Panc1 (cell line): ENCODE measurements at regions not wholly inside any gene's neighbourhood (a gene's known extent, or its start where the extent isn't known, plus 50 kb on each side); places are given as distances from the start of the nearest gene placed in this dataset.

Source experiments
- ATAC-seq: fragments of 200-7000 bp; cut with Tn5 transposase; 2 replicates; pipeline ENCODE4 v1.9.1; 2020; ENCODE audit warnings: mild to moderate bottlenecking, moderate library complexity
- BruUV-seq: library from RNA; stranded (reverse); fragments of 400-500 nt; replicated peaks from 2 replicates; lab custom pipeline; 2021; lab: Mats Ljungman, UMichigan
- CTCF ChIA-PET: fragments of 300-600 bp; sonication (Branson Sonifier 250); formaldehyde crosslinking; loops from one replicate; lab custom pipeline; 2022; ENCODE audit warnings: antibody characterized with exemption; lab: Charles Lee
- POLR2A ChIA-PET: fragments of 300-600 bp; sonication (Branson Sonifier 250); formaldehyde crosslinking; loops from one replicate; lab custom pipeline; 2022; ENCODE audit warnings: antibody characterized with exemption; lab: Charles Lee
- DNase-seq: peaks from one replicate; pipeline ENCODE4 v3.0.0-alpha.2; 2010; ENCODE audit warnings: low read depth, low spot score
- H3K27ac ChIP-seq: 2 replicates; pipeline ENCODE4 v1.5.1; 2011; ENCODE audit warnings: mild to moderate bottlenecking, low read length, inconsistent platforms
- H3K27me3 ChIP-seq: fragments of 200-500 bp; sonication (Bioruptor generic); 2 replicates; pipeline ENCODE4 v1.6.0; 2014; ENCODE audit warnings: low read length, inconsistent platforms; ENCODE audit not compliant: control insufficient read depth, insufficient read depth
- H3K36me3 ChIP-seq: fragments of 200-500 bp; sonication (Bioruptor generic); 2 replicates; pipeline ENCODE4 v1.5.1; 2014; ENCODE audit warnings: inconsistent platforms, mild to moderate bottlenecking, low read length, moderate library complexity; ENCODE audit not compliant: control insufficient read depth, insufficient read depth
- H3K4me1 ChIP-seq: 2 replicates; pipeline ENCODE4 v1.5.1; 2011; ENCODE audit warnings: inconsistent platforms, mild to moderate bottlenecking, low read length, moderate library complexity; ENCODE audit not compliant: control insufficient read depth, insufficient read depth
- H3K4me3 ChIP-seq, 2 experiments: 2 replicates each; pipeline ENCODE4 v1.5.1; 2011 to 2012; ENCODE audit warnings: low read depth in 2 of 2, low read length in 2 of 2, mild to moderate bottlenecking in 2 of 2, inconsistent platforms in 1 of 2, moderate library complexity in 1 of 2
- H3K9me3 ChIP-seq: fragments of 200-500 bp; sonication (Bioruptor generic); 2 replicates; pipeline ENCODE4 v1.5.1; 2014; ENCODE audit warnings: low read depth, mild to moderate bottlenecking, inconsistent platforms, low read length, moderate library complexity; ENCODE audit not compliant: control insufficient read depth, insufficient read depth
- CTCF ChIP-seq: fragments of 450-650 bp; IDR thresholded peaks from 2 replicates; pipeline ENCODE4 v1.5.1; 2017; ENCODE audit warnings: mild to moderate bottlenecking
- POLR2AphosphoS5 ChIP-seq: IDR thresholded peaks from 2 replicates; pipeline ENCODE4 v1.6.1; 2012; ENCODE audit warnings: mild to moderate bottlenecking, low read depth, low read length, moderate library complexity
- REST ChIP-seq, 2 experiments: IDR thresholded peaks; 2 replicates each; pipeline ENCODE4 v1.6.1; 2011 to 2012; ENCODE audit warnings: low read depth in 2 of 2, control low read depth in 1 of 2, low read length in 1 of 2, mild to moderate bottlenecking in 1 of 2, moderate library complexity in 1 of 2; ENCODE audit not compliant: insufficient read depth in 1 of 2
- SIN3A ChIP-seq: IDR thresholded peaks from 2 replicates; pipeline ENCODE4 v1.6.1; 2012; ENCODE audit warnings: low read depth, mild to moderate bottlenecking, low read length, moderate library complexity, borderline replicate concordance; ENCODE audit not compliant: insufficient read depth
- TCF7L2 ChIP-seq: IDR thresholded peaks from 2 replicates; pipeline ENCODE4 v1.6.1; 2011; ENCODE audit warnings: mild to moderate bottlenecking, low read depth, low read length, inconsistent platforms
- in situ Hi-C: cut with HindIII; loops from 2 replicates; pipeline ENCODE4 v1.10.0; 2016; ENCODE audit warnings: low sequenced_read_pairs, low pct_unique_long_range_greater_than_20kb
- intact Hi-C: fragments of 100-400 bp; cut with micrococcal nuclease; formaldehyde crosslinking; loops from one replicate; pipeline ENCODE4 v1.10.0; 2022; ENCODE audit not compliant: unreplicated experiment

- Histone ChIP-seq H3K27me3 (no peaks in the 10 kb centered on the region), H3K36me3 (no peaks in the 10 kb centered on the region), H3K4me1 (no peaks in the 10 kb centered on the region), H3K27ac (no peak overlapping the region), H3K4me3 (no peak overlapping the region), H3K9me3 (no peaks in the 10 kb centered on the region)
- DNase-seq (no peak), ATAC-seq (no peak)
- in situ Hi-C loops: no loop called here
- TF ChIP-seq CTCF: no peak
- TF ChIP-seq TCF7L2: no peak
- TF ChIP-seq REST (IDR thresholded peaks at IDR 0.05; ENCODE audit: insufficient read depth in 1 of 2, low read depth in 2 of 2, low read length in 1 of 2): no peak
- TF ChIP-seq SIN3A: no peak
- TF ChIP-seq POLR2AphosphoS5: no peak
- ChIA-PET CTCF (no interaction called here), POLR2A (no interaction called here)
- BruUV-seq: no TSS peak
- intact Hi-C loops: no loop called here
Measured at GRCh38 chr1:189816558-189816957, 661.1 kb downstream of the BRINP3 start.

GRCh38 chr1:189819751-189820150, 657.9 kb downstream of the BRINP3 start:
- ATAC-seq: no peak
- no peak overlapping the region for H3K4me3 ChIP-seq
- no TSS peak for BruUV-seq
- in situ Hi-C loops: no loop called here
- H3K36me3 ChIP-seq: no peaks in the 10 kb centered on the region
- no peaks in the 10 kb centered on the region for H3K9me3 ChIP-seq
- no peaks in the 10 kb centered on the region for H3K4me1 ChIP-seq
- H3K27ac ChIP-seq: no peak overlapping the region
- H3K27me3 ChIP-seq: no peaks in the 10 kb centered on the region
- DNase-seq: no peak
- ChIA-PET POLR2A (no interaction called here), CTCF (no interaction called here)
- intact Hi-C loops: no loop called here
- no peak for TF ChIP-seq CTCF
- TF ChIP-seq POLR2AphosphoS5: no peak
- no peak for TF ChIP-seq REST (IDR thresholded peaks at IDR 0.05; ENCODE audit: insufficient read depth in 1 of 2, low read depth in 2 of 2, low read length in 1 of 2)
- TF ChIP-seq TCF7L2: no peak
- no peak for TF ChIP-seq SIN3A
